Adrenal gland (tissue), 9 donors: ENCODE measurements at regions not wholly inside any gene's neighbourhood (a gene's known extent, or its start where the extent isn't known, plus 50 kb on each side); places are given as distances from the start of the nearest gene placed in this dataset.

Experiments used
- DNase-seq, 7 donors: peaks; one replicate each; pipeline ENCODE4 v3.0.0-alpha.2; 2019 to 2020
- H3K27ac ChIP-seq, 5 donors: fragments of 200-600 bp; sonication (generic) in 4 of 5; 1 replicate in 3 of 5; 2 replicates in 2 of 5; pipeline versions ENCODE4 v1.5.1 to v1.8.0; 2016 to 2020; ENCODE audit warnings: mild to moderate bottlenecking in 1 of 5
- H3K27me3 ChIP-seq: fragments of 200-600 bp; 2 replicates; pipeline ENCODE4 v1.8.0; 2021
- H3K36me3 ChIP-seq, 2 donors: fragments of 200-600 bp; replicated peaks in 1 of 2; 1 replicate in 1 of 2; 2 replicates in 1 of 2; pipeline versions ENCODE4 v1.5.1 to v1.8.0; 2018 to 2022
- H3K4me1 ChIP-seq, 2 donors: fragments of 200-600 bp; replicated peaks in 1 of 2; 1 replicate in 1 of 2; 2 replicates in 1 of 2; pipeline versions ENCODE4 v1.5.1 to v1.8.0; 2018 to 2021
- H3K4me3 ChIP-seq, 4 donors: fragments of 200-600 bp; sonication (generic) in 3 of 4; one replicate each; pipeline ENCODE4 v1.5.1; 2016 to 2018
- H3K9me3 ChIP-seq, 3 donors: fragments of 200-600 bp; sonication (generic) in 1 of 3; replicated peaks in 1 of 3; 1 replicate in 2 of 3; 2 replicates in 1 of 3; pipeline versions ENCODE4 v1.5.1 to v1.8.0; 2016 to 2021
- CTCF ChIP-seq, 6 experiments: fragments of 450-650 bp in 4 of 6; fragments of 200-600 bp in 2 of 6; sonication (generic) in 1 of 6; IDR thresholded peaks; 1 replicate in 5 of 6; 2 replicates in 1 of 6; pipeline versions ENCODE4 v1.5.1 to v1.8.0; 2016 to 2021; ENCODE audit warnings: antibody characterized with exemption in 6 of 6, mild to moderate bottlenecking in 2 of 6, moderate library complexity in 1 of 6
- POLR2A ChIP-seq, 2 donors: fragments of 450-650 bp; IDR thresholded peaks; one replicate each; pipeline ENCODE4 v1.6.1; 2017; ENCODE audit warnings: antibody characterized with exemption in 2 of 2, mild to moderate bottlenecking in 2 of 2, moderate library complexity in 1 of 2
- WGBS, 4 donors: extraction: QIAGEN DNeasy Blood & Tissue Kit in 2 of 4; methylation state at CpG; one replicate each; pipeline versions ENCODE4 v1.1.5 to v1.1.7; 2013 to 2017; 5-methylcytosine and 5-hydroxymethylcytosine counted together
- intact Hi-C, 2 donors: fragments of 100-400 bp; cut with DNase I; formaldehyde crosslinking; loops; one replicate each; pipeline versions ENCODE4 v1.14.1 to v1.15.0; 2022 to 2023
- donor health status: healthy with polysubstance abuse.
- donor health status: Bipolar disorder and iron deficiency.
- donor health status: DM: yes; HTN: yes; CAD: no.
- donor health status: DM: no; HTN: no; CAD: no.
- donor health status: DM: no; HTN: no; CAD: no.

- Histone ChIP-seq H3K36me3 (no peaks in the 10 kb centered on the region), H3K9me3 (no peaks in the 10 kb centered on the region), H3K4me3 (no peak overlapping the region), H3K4me1 (no peaks in the 10 kb centered on the region), H3K27me3 (no peaks in the 10 kb centered on the region), H3K27ac (no peak overlapping the region)
- TF ChIP-seq CTCF (IDR thresholded peaks at IDR 0.05) (no peak), POLR2A (IDR thresholded peaks at IDR 0.05) (no peak)
- 91 to 97% (median 94%) methylated on average over 3 of the region's 3 CpGs for WGBS, 4 donors
- no peak for DNase-seq
- intact Hi-C loops, result no loop called here
Measured at GRCh38 chr9:2377117-2377516, 244.5 kb upstream of the VLDLR start.

- 87 to 97% (median 89%) methylated on average over 1 of the region's 1 CpG for WGBS, 4 donors
Measured at GRCh38 chr9:2377834-2378233, 243.8 kb upstream of the VLDLR start.

GRCh38 chr9:2378266-2378665 is 243.3 kb upstream of the VLDLR start:
- Histone ChIP-seq H3K36me3 (no peaks in the 10 kb centered on the region), H3K4me1 (no peaks in the 10 kb centered on the region), H3K27me3 (no peaks in the 10 kb centered on the region), H3K9me3 (no peaks in the 10 kb centered on the region), H3K27ac (no peak overlapping the region), H3K4me3 (no peak overlapping the region)
- intact Hi-C loops, result no loop called here
- 57 to 74% (median 72%) methylated on average over 3 of the region's 3 CpGs for WGBS, 4 donors
- TF ChIP-seq POLR2A (IDR thresholded peaks at IDR 0.05) (no peak), CTCF (IDR thresholded peaks at IDR 0.05) (no peak)
- DNase-seq, result no peak

More at GRCh38 chr9:2377834-2378233, 243.8 kb upstream of the VLDLR start:
- Histone ChIP-seq H3K36me3 (no peaks in the 10 kb centered on the region), H3K27me3 (no peaks in the 10 kb centered on the region), H3K4me1 (no peaks in the 10 kb centered on the region), H3K4me3 (no peak overlapping the region), H3K27ac (no peak overlapping the region), H3K9me3 (no peaks in the 10 kb centered on the region)
- intact Hi-C loops, result no loop called here
- TF ChIP-seq CTCF (IDR thresholded peaks at IDR 0.05), result no peak
- no peak for DNase-seq

GRCh38 chr9:2378816-2379215 is 242.8 kb upstream of the VLDLR start:
- Histone ChIP-seq H3K27ac (no peak overlapping the region), H3K27me3 (no peaks in the 10 kb centered on the region), H3K9me3 (no peaks in the 10 kb centered on the region), H3K4me3 (no peak overlapping the region), H3K4me1 (no peaks in the 10 kb centered on the region), H3K36me3 (no peaks in the 10 kb centered on the region)
- no peak for DNase-seq
- WGBS, 4 donors, result 90 to 100% (median 91%) methylated on average over 1 of the region's 1 CpG
- TF ChIP-seq CTCF (IDR thresholded peaks at IDR 0.05) (no peak), POLR2A (IDR thresholded peaks at IDR 0.05) (no peak)
- intact Hi-C loops, result no loop called here
